ENCODE measurements at regions not wholly inside any gene's neighbourhood (a gene's known extent, or its start where the extent isn't known, plus 50 kb on each side); places are given as distances from the start of the nearest gene placed in this dataset.

- TF ChIP-seq CEBPB (IDR thresholded peaks at IDR 0.05) (no peak), YY1 (IDR thresholded peaks at IDR 0.05; ENCODE audit: low read depth) (no peak), EP300 (IDR thresholded peaks at IDR 0.05; ENCODE audit: borderline replicate concordance) (no peak), TCF12 (IDR thresholded peaks at IDR 0.05; ENCODE audit: low read depth) (no peak), REST (IDR thresholded peaks at IDR 0.05; ENCODE audit: low read depth) (no peak), NFIC (IDR thresholded peaks at IDR 0.05) (no peak), TAF1 (IDR thresholded peaks at IDR 0.05; ENCODE audit: low read depth) (no peak), RAD21 (IDR thresholded peaks at IDR 0.05; ENCODE audit: low read depth) (no peak), ZBTB7A (IDR thresholded peaks at IDR 0.05; ENCODE audit: low read depth) (no peak)
Observed at GRCh38 chr3:74048699-74049098, 424.0 kb upstream of the PDZRN3 start.

Data from Ishikawa (cell line).